ENCODE measurements at regions not wholly inside any gene's neighbourhood (a gene's known extent, or its start where the extent isn't known, plus 50 kb on each side); places are given as distances from the start of the nearest gene placed in this dataset.

DNA sequence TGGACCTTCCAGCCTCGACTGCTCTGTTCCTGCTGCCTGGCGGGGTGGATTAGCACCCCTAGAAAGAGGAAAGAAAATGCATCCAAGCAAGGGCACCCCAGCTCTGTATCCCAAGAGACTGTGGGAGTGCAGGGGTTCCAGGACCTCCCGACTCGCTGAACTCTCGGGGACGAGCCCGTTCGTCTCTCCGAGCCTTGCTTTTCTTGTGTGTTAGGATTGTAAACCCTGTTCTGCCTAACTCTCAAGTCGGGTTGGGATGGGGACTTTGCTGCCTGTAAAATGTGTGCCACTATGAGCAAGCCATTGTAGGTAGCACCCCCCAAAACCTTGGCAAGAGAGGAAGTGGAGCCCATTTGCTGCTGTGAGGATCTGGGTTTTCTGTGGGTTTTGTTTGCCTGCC lies 73.2 kb upstream of the VRK1 start:
- in situ Hi-C loops (cut with HindIII; ENCODE audit: low sequenced_read_pairs), result no loop called here

DNA sequence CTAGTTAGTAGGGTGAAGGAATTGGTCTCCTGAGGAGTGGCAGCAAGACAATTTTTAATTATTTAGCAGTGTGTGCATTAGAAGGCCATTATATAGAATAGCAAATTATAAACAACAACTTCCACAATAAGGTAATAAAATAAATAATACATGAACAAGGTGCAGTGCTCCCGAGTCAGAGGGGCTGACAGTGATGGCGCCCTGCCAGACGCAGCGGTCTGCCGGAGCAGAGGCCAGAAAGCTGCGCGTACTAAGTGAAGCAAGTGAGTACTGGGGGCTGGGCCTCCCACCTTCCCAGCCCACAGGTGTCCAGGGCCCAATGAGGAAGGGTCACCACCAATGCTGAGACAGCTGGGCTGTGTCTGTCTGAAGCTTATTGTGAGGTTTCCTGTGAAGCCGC lies 72.0 kb upstream of the VRK1 start:
- in situ Hi-C loops (cut with HindIII; ENCODE audit: low sequenced_read_pairs), result no loop called here

DNA sequence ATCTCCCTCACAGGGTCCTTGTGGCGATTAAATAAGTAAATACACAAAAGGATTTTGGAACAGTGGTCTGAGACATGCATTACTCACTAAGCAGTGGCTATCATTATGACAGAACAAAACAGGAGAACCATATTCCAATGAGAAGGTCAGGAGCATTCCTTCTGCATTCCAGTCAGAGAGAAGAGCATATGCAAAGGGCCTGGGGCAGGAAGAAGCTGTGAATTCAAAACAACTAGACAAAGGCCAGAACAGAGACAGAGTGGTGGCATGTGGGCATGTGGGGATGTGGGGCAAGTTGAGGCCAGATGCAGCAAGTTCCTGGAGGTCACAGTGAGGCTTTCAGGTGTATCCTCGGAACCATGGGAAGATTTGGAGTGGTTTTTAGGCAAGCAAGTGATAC lies 70.1 kb upstream of the VRK1 start:
- in situ Hi-C loops (cut with HindIII; ENCODE audit: low sequenced_read_pairs), result no loop called here

DNA sequence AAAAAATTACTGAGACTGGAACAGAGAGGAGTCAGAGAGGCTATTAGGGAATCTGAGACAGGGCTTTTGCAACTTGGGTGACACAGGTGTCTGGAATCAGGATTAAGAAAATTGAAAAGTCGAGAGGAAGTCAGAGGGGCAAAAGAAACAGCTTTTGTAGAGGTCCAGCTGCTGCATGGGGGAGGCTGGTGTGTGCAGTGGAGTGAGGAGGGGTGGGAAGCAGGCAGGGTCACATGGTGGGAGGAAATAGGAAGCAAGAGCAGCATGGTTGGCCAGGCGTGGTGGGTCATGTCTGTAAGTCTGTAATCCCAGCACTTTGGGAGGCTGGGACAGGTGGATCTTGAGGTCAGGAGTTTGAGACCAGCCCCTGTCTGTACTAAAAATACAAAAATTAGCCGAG lies 69.7 kb upstream of the VRK1 start:
- in situ Hi-C loops (cut with HindIII; ENCODE audit: low sequenced_read_pairs), result no loop called here

DNA sequence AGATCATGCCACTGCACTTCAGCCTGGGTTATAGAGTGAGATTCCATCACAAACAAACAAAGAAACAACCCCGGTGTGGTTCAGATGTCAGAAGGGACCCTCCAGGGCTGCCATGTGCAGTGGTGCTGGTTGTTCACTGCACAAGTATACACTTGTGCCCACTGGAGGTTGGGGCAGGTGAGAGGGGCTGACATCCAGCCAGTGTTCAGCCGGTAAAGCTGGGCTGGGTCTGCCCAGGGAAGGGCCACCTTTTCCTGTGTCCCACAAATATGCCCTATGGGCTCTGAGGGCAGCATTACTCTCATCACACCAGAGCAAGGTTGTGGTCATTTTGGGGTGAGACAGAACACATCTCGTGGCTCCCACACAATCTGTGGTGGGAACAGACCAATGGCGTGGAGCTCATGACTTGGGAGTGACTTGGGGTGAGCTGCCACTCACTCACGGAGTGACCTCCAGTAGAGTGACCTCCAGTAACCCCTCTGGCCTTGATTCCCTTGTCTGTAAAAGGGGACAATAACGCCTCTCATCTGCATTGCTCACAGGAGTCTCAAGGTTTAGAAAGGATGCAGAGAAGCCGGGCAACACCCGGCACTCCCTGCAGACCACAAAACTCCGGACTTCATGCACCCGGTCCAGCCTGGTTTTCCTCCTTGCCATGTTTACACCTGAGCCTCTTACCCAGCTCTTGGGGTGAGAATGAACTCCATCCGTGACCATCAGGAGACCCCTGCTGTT lies 69.0 kb upstream of the VRK1 start:
- in situ Hi-C loops (cut with HindIII; ENCODE audit: low sequenced_read_pairs), result no loop called here

DNA sequence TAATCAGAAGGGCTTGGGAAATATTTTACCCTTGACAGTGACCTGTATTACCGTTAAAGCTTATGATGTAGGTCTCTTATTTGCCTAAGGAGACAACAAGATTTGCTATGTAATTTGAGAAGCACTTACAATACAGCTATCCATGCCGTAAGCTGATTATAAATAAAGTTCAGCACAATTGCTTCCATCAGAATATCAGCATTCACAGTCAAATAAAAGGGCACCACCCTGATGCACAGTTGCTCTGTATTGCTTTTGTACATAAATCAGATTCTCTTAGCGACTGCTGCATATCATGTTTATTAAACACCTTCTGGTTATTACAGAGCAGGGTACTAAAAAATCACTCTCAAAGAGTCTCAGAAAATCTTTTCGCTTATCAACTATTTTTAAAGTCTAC lies 67.3 kb upstream of the VRK1 start:
- in situ Hi-C loops (cut with HindIII; ENCODE audit: low sequenced_read_pairs), result no loop called here

DNA sequence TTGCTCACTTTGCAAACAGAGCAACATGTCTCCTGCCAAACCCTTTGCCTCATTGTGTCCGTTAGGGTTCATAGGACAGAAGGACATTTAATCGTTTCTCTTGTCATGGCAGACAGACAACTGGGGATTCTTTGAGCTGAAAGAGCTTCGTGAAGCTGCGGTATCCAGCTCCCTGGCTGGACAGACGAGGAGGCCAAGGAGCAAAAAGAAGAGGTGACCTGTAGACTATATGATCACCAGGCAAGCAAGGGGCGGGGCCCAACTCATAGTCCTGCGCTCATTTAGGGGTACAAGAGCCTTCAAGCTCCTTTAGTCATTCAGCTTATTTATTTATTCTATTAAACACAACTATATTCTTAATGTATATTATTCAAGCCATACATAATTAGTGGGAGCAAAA lies 66.8 kb upstream of the VRK1 start:
- in situ Hi-C loops (cut with HindIII; ENCODE audit: low sequenced_read_pairs), result no loop called here

DNA sequence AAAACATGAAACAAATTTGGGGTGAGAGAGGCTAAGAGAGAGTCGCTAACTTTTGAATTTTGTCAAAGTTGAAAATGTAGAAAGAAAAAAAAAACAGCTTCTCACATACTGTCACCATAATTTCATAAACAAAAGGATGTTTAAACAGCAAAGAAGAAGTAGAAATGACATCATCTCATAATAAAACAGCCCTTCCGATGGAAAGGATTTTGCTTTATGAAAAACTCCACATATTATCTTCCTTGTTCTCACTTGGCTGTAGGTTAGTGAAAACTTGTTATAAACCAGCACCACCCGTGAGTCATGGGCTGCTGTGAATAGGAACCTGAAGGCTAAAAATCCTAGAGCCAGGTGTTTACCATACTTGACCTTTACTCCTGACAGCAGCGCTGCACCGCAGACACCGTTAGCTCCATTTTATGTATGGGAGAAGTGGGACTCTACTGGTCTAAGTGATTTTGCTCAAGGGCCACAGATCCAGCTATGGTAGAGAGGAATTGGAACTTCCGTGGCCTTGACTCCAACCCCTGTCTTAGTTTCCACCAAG lies 63.0 kb upstream of the VRK1 start:
- in situ Hi-C loops (cut with HindIII; ENCODE audit: low sequenced_read_pairs), result no loop called here

DNA sequence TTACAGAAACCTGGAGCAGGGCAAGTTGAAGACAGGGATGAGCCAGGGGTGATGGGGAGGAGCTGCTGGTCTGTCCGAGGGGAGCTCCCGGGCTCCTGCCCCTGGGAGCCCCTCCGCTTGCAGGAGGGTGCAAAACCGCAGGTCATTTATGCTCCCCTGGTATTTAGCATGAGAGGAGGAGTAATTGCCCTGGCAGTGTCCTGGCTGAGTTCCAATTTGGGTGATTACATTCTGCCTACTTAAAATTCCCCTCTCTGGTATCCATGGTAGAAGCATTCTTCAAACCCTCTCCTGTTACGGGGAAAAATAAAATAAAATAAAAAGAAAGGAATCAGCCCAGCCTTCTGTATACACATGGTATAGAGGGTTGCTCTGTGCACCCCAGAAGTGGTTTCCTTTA lies 61.7 kb upstream of the VRK1 start:
- in situ Hi-C loops (cut with HindIII; ENCODE audit: low sequenced_read_pairs), result no loop called here

DNA sequence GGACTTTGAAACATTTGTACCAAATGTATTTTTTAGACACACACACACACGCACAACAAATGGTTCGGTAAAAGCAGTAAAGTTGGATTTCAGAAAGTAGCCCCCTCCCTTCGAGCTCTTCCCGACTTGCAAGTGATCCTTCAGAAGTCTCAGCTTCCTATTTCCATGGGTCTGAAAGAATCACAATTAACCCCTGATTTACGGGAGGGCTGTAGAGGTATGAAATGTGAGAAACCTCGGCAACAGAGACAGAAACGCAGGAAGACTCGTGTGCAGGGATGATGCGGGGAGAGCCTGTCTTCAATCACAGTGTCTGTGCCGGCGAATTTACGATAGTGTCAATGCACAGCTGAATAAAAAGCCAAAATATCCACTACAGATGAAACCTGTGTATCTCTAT lies 60.7 kb upstream of the VRK1 start:
- in situ Hi-C loops (cut with HindIII; ENCODE audit: low sequenced_read_pairs), result no loop called here

DNA sequence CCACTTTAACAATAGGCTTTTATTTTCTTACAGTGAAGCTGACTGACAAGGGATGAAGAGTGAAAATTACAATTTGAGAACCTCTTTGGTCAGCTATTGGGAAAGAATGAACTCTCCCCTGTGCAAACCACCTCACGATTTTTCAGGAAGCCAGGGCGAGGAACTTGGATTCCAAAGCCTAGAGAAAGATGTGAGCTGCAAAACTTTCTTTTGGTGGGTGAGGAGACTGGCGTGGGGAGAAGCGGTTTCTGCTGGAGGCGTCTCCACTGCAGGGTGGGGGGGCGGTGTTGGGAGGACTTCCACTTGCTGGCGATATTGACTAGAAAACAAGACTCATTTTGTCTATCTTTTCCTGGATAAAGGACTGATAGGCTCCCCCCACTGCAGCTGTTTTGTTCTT lies 59.3 kb upstream of the VRK1 start:
- in situ Hi-C loops (cut with HindIII; ENCODE audit: low sequenced_read_pairs), result no loop called here

DNA sequence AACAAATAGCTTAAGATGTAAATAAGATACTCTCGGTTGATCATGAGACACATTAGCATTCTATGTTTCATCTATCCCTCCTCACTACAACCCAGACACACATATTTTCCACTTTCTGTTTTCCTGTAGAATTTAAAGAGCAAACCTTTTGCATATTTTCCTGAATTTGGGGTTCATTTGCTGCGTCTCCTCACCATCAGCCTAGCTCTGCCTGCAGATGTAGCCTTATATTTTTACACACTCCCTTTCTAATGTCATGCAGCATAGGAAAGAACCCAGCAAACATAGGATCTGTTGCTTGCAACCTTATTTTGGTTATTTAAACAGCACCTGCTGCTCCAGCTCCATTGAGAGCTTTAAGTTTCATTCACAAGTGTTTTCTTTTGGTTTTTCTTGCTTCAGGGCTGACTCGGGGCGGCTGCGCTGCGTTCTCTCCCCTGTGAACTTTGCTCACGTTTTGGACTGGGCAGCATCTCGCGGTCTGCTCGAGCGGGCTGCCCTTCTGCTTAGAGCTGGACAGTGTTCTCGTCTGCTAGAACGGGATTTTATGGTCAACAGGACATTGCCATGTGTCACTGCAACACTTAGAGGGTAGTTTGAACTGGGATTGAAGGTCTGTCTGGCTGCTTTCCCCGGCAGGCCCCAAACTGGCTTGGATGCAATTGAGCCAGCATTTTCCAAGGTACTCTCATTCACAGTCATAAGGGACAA lies 57.8 kb upstream of the VRK1 start:
- in situ Hi-C loops (cut with HindIII; ENCODE audit: low sequenced_read_pairs), result no loop called here

DNA sequence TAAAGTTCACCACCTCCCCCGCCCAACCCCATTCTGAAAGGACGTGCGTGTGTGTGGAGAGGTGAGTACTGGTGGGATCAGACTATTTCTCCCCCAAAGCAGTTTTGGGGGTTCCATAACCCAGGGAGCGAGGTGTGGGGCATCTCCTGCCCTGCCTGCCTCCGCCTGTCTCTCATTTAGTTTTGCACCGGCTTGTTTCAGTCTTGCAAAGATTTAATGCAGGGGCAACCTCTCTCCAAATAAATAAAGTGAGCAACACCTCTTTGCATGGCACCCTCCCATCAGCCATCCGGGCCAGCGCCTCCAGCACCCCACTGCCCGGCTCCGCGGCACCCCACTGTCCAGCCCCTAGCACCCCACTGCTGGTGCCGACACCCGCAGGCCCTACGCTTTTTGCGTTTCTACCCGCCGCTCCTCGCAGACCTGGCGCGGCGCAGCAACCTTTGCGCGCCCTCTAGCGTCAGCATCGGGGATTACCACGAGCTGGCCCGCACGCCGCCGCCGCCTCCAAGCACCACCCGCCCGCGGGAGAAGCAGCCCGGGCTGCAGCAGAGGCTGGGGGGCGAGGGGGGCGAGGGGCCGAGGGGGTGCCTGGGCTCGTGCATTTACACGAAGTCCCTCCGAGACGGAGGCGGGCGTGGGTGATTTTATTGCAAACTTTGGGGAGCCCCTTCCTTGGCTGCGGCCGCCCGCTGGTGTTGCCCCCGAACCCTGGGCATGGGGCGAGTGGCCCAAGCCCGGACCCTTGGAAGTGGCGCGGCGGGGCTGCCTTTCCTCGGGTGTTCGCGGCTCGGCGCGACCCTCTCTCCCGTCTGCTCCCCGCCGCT lies 55.8 kb upstream of the VRK1 start:
- in situ Hi-C loops (cut with HindIII; ENCODE audit: low sequenced_read_pairs), result no loop called here

DNA sequence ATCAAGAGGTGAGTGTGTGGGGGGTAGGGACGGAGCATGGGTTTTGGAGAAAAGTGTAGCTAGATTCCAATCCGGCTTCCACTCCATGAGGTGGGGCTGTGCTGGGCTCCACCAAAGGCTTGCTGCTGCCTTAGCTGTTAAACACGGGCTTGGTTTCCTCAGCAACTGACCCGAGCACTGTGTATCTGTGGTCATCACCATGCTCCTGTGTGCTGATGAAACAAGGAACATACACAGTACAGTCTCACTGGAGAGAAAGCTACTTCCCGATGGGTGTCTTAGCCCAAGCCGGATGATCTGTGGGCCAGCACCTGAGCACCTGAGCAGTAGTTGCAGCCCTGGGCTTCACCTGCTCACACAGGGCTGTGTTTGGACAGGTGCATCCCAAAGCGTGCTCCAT lies 52.9 kb upstream of the VRK1 start:
- in situ Hi-C loops (cut with HindIII; ENCODE audit: low sequenced_read_pairs), result no loop called here

DNA sequence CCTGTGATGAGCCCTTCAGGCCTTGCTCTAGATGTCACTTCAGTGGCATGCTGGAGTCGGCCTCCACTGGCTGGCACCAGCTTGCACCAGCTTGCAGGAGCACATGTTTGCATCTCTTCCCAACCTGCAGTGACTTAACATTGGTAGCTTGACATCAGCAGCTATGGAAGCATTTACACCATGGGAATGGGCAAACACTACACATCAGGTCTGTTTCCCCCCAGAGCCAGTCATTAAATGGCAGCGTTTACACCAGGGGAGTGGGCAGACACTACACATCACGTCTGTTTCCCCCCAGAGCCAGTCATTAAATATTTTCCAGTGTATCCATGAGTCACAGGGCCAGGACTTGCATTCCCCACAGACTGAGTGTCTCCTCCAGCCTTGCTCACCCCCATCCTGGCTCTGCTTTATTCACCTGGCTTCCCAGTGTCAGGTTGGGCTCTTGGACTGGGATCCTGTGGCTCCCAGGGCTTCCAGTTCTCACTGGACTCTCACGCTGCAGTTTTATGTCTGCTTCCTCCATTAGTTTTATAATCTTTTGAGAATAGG lies 51.6 kb upstream of the VRK1 start:
- in situ Hi-C loops (cut with HindIII; ENCODE audit: low sequenced_read_pairs), result no loop called here

DNA sequence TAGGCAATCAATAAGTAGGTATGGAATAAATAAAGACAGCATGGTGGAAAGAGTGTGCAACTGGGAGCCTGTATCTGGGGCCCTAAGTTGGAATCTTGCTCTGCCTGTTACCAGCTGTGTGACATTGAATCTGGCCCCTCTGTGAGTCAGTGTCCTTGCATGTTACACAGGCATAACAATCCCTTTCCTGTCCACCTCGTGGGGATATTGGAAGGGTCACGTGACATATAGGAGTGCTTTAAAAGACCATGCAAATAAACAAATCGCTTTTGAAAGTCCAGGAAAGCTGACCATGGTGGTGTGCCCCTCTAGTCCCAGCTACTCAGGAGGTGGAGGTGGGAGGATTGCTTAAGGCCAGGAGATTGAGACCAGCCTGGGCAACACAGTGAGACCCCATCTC lies 51.1 kb upstream of the VRK1 start:
- in situ Hi-C loops (cut with HindIII; ENCODE audit: low sequenced_read_pairs), result no loop called here

DNA sequence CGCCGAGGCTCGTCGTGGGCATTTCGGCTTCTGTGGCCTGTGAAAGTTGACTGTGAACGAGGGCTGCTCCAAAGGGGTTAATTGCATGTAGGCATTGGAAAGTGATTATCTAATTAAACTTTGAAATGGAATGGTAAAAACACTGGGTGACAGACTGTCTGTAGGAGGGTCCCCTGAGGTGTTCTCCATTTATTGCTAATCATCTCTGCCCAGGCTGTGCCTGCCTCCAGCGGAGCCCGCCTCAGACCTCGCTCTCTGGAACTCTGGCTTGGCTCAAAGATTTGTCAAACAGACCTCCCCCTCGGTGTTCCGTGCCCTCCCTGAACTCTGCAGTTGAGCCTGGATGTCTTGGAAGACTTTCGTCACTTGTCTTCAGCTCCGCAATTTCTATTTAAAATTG lies 50.2 kb upstream of the VRK1 start:
- in situ Hi-C loops (cut with HindIII; ENCODE audit: low sequenced_read_pairs), result no loop called here

All from endothelial cell of hepatic sinusoid (primary cell).